ENCODE measurements at regions not wholly inside any gene's neighbourhood (a gene's known extent, or its start where the extent isn't known, plus 50 kb on each side); places are given as distances from the start of the nearest gene placed in this dataset.

DNA sequence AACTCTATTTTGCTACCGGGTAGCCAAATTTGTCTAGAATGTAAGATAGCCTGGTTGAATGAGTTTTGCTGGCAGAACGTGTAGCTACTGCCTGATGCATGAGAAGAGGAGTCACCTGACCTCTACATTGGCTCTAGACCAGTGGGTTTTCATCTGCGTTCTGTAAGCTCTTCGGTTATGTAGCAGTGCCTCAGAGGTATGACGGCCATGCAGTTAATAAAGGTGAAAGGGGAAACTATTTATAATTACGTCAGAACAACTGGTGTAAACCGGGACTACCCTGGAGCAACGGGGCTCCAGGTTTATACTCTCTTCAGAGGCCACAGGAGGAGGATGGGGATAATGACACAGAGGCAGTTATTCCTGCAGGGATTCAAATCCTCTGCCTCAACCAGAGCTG, 173.4 kb upstream of the KITLG start:
- no peak overlapping the region for H3K4me3 Mint-ChIP-seq (ENCODE audit: unreplicated experiment)
- POLR2A ChIA-PET = no interaction called here
- Histone ChIP-seq H3K9me3 (no peaks in the 10 kb centered on the region), H3K4me3 (ENCODE audit: low read depth, low read length) (no peak overlapping the region), H3K4me1 (peaks cover 44% of the 10 kb centered on the region), H3K27me3 (replicated peaks; ENCODE audit: control insufficient read depth, insufficient read depth, low read length) (no peaks in the 10 kb centered on the region), H3K36me3 (ENCODE audit: control insufficient read depth, insufficient read depth, low read length) (no peaks in the 10 kb centered on the region)
- intact Hi-C loops (cut with micrococcal nuclease; ENCODE audit: unreplicated experiment) = no loop called here
- BruUV-seq (replicated peaks) = no TSS peak
- H3K9me3 Mint-ChIP-seq (ENCODE audit: unreplicated experiment) = peaks cover 34% of the 10 kb centered on the region
- H3K4me1 Mint-ChIP-seq (ENCODE audit: low read depth, unreplicated experiment) = peaks cover 36% of the 10 kb centered on the region
- no peaks in the 10 kb centered on the region for H3K36me3 Mint-ChIP-seq (ENCODE audit: insufficient read depth, unreplicated experiment)
- CTCF ChIA-PET = no interaction called here
- DNase-seq = no peak
- peak overlapping the region; percentile 9 for H3K27ac Mint-ChIP-seq (ENCODE audit: unreplicated experiment)
- TF ChIP-seq, protein P1, sequence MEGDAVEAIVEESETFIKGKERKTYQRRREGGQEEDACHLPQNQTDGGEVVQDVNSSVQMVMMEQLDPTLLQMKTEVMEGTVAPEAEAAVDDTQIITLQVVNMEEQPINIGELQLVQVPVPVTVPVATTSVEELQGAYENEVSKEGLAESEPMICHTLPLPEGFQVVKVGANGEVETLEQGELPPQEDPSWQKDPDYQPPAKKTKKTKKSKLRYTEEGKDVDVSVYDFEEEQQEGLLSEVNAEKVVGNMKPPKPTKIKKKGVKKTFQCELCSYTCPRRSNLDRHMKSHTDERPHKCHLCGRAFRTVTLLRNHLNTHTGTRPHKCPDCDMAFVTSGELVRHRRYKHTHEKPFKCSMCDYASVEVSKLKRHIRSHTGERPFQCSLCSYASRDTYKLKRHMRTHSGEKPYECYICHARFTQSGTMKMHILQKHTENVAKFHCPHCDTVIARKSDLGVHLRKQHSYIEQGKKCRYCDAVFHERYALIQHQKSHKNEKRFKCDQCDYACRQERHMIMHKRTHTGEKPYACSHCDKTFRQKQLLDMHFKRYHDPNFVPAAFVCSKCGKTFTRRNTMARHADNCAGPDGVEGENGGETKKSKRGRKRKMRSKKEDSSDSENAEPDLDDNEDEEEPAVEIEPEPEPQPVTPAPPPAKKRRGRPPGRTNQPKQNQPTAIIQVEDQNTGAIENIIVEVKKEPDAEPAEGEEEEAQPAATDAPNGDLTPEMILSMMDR (IDR thresholded peaks at IDR 0.05; ENCODE audit: insufficient read depth in 1 of 2, low read depth in 1 of 2, low read length in 1 of 2, severe bottlenecking in 1 of 2, unreplicated experiment in 1 of 2) = no peak
- H3K27me3 Mint-ChIP-seq (ENCODE audit: insufficient read depth, unreplicated experiment) = no peaks in the 10 kb centered on the region

DNA sequence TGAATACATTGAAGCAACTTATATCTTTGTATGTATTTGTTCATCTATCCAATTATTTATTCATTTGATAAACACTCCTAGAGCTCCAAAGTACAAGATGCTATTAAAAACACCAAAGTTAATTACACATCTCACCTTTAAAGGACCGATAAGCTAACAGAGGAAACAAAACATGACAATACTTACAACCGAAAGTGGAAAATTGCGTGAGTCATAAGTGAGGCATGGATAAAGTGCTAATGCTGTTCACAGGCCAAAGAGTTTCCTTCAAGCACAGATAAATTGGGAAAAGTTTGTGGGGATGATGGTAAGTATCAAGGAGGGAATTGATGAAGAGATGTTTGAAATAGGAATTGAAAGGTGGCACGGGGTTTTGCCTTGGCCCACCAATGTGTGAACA, 172.8 kb upstream of the KITLG start:
- intact Hi-C loops (cut with micrococcal nuclease; ENCODE audit: unreplicated experiment) = no loop called here
- Mint-ChIP-seq H3K27ac (ENCODE audit: unreplicated experiment) (peak overlapping the region; percentile 9), H3K27me3 (ENCODE audit: insufficient read depth, unreplicated experiment) (no peaks in the 10 kb centered on the region), H3K4me3 (ENCODE audit: unreplicated experiment) (no peak overlapping the region), H3K9me3 (ENCODE audit: unreplicated experiment) (peaks cover 27% of the 10 kb centered on the region), H3K36me3 (ENCODE audit: insufficient read depth, unreplicated experiment) (no peaks in the 10 kb centered on the region), H3K4me1 (ENCODE audit: low read depth, unreplicated experiment) (peaks cover 34% of the 10 kb centered on the region)
- no peaks in the 10 kb centered on the region for H3K9me3 ChIP-seq
- no peaks in the 10 kb centered on the region for H3K36me3 ChIP-seq (ENCODE audit: control insufficient read depth, insufficient read depth, low read length)
- H3K4me3 ChIP-seq (ENCODE audit: low read depth, low read length) = no peak overlapping the region
- ChIA-PET CTCF (no interaction called here), POLR2A (no interaction called here)
- peaks cover 48% of the 10 kb centered on the region for H3K4me1 ChIP-seq
- H3K27me3 ChIP-seq (replicated peaks; ENCODE audit: control insufficient read depth, insufficient read depth, low read length) = no peaks in the 10 kb centered on the region
- no TSS peak for BruUV-seq (replicated peaks)
- no peak for DNase-seq
- TF ChIP-seq, protein P1 (IDR thresholded peaks at IDR 0.05; ENCODE audit: insufficient read depth in 1 of 2, low read depth in 1 of 2, low read length in 1 of 2, severe bottlenecking in 1 of 2, unreplicated experiment in 1 of 2) = no peak

DNA sequence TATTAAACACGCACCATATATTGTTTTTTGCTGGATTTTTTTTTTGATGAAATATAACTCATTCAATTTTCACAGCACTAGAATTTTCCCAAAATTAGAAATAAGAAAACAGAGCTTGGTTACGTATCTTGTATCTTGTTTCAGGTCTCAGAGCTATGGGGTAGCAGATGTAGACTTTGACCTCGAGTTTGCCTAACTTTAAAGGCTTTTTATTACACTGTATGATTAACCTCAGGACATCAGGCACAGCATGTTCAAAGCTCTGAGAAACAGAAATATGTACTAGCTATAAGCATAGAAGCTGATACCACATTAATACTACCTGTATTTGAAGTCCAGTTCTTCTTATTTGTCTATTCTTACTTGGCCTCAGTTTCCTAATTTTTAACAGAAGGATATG, 171.9 kb upstream of the KITLG start:
- no TSS peak for BruUV-seq (replicated peaks)
- POLR2A ChIA-PET = no interaction called here
- H3K4me3 Mint-ChIP-seq (ENCODE audit: unreplicated experiment) = no peak overlapping the region
- no peak for DNase-seq
- H3K27ac Mint-ChIP-seq (ENCODE audit: unreplicated experiment) = peak overlapping the region; percentile 3
- H3K4me3 ChIP-seq (ENCODE audit: low read depth, low read length) = no peak overlapping the region
- peaks cover 27% of the 10 kb centered on the region for H3K9me3 Mint-ChIP-seq (ENCODE audit: unreplicated experiment)
- H3K9me3 ChIP-seq = no peaks in the 10 kb centered on the region
- no peaks in the 10 kb centered on the region for H3K36me3 ChIP-seq (ENCODE audit: control insufficient read depth, insufficient read depth, low read length)
- TF ChIP-seq, protein P1 (IDR thresholded peaks at IDR 0.05; ENCODE audit: insufficient read depth in 1 of 2, low read depth in 1 of 2, low read length in 1 of 2, severe bottlenecking in 1 of 2, unreplicated experiment in 1 of 2) = no peak
- peaks cover 39% of the 10 kb centered on the region for H3K4me1 Mint-ChIP-seq (ENCODE audit: low read depth, unreplicated experiment)
- H3K4me1 ChIP-seq = peaks cover 56% of the 10 kb centered on the region
- intact Hi-C loops (cut with micrococcal nuclease; ENCODE audit: unreplicated experiment) = no loop called here
- H3K27me3 ChIP-seq (replicated peaks; ENCODE audit: control insufficient read depth, insufficient read depth, low read length) = no peaks in the 10 kb centered on the region
- H3K36me3 Mint-ChIP-seq (ENCODE audit: insufficient read depth, unreplicated experiment) = no peaks in the 10 kb centered on the region
- no peaks in the 10 kb centered on the region for H3K27me3 Mint-ChIP-seq (ENCODE audit: insufficient read depth, unreplicated experiment)
- CTCF ChIA-PET = no interaction called here

All from Caco-2 (cell line).